WTC11 (cell line): ENCODE measurements at regions not wholly inside any gene's neighbourhood (a gene's known extent, or its start where the extent isn't known, plus 50 kb on each side); places are given as distances from the start of the nearest gene placed in this dataset.

ENCODE experiments used
- ATAC-seq: fragments of 200-7000 bp; cut with Tn5 transposase; 2 replicates; pipeline ENCODE4 v1.10.0; 2021; ENCODE audit warnings: mild to moderate bottlenecking, moderate library complexity
- CTCF ChIA-PET: fragments of 300-600 bp; sonication (Branson Sonifier 250); formaldehyde crosslinking; loops from one replicate; lab custom pipeline; 2021; ENCODE audit warnings: antibody characterized with exemption; lab: Charles Lee
- POLR2A ChIA-PET: fragments of 350-600 bp; sonication (Branson Sonifier 250); formaldehyde crosslinking; loops from one replicate; lab custom pipeline; 2021; ENCODE audit warnings: antibody characterized with exemption; lab: Charles Lee
- DNase-seq: peaks from one replicate; pipeline ENCODE4 v3.0.0; 2021; ENCODE audit warnings: low spot score
- H3K27ac Mint-ChIP-seq: 2 replicates; pipeline ENCODE4 v1.8.0; 2021; ENCODE audit warnings: mixed read lengths
- H3K27me3 Mint-ChIP-seq: 2 replicates; pipeline ENCODE4 v1.8.0; 2021; ENCODE audit warnings: low read depth, mild to moderate bottlenecking, moderate library complexity, mixed read lengths
- H3K36me3 Mint-ChIP-seq: 2 replicates; pipeline ENCODE4 v1.8.0; 2021; ENCODE audit warnings: mixed read lengths
- H3K4me1 Mint-ChIP-seq: 2 replicates; pipeline ENCODE4 v1.8.0; 2022; ENCODE audit warnings: mixed read lengths
- H3K4me3 Mint-ChIP-seq: 2 replicates; pipeline ENCODE4 v1.8.0; 2021; ENCODE audit warnings: mild to moderate bottlenecking, moderate library complexity, mixed read lengths
- H3K9me3 Mint-ChIP-seq: 2 replicates; pipeline ENCODE4 v1.8.0; 2021; ENCODE audit warnings: mixed read lengths
- AFF4 ChIP-seq: sonication (generic); formaldehyde crosslinking; IDR thresholded peaks from 2 replicates; pipeline ENCODE4 v1.8.1; 2023; ENCODE audit warnings: mild to moderate bottlenecking, missing genetic modification reagents, borderline replicate concordance
- CTCF ChIP-seq: fragments of 200-600 bp; IDR thresholded peaks from 2 replicates; pipeline ENCODE4 v1.8.0; 2022; ENCODE audit warnings: antibody characterized with exemption
- E2F5 ChIP-seq: sonication (generic); formaldehyde crosslinking; IDR thresholded peaks from 2 replicates; pipeline ENCODE4 v1.8.1; 2022; ENCODE audit warnings: mild to moderate bottlenecking, moderate library complexity, missing genetic modification reagents
- ERG ChIP-seq: fragments of 250-450 bp; sonication (Bioruptor Pico); IDR thresholded peaks from 2 replicates; pipeline ENCODE4 v1.8.0; 2021; ENCODE audit warnings: mild to moderate bottlenecking
- IRF1 ChIP-seq: sonication (generic); formaldehyde crosslinking; IDR thresholded peaks from 2 replicates; pipeline ENCODE4 v1.8.0; 2023; ENCODE audit warnings: missing genetic modification reagents
- NFYB ChIP-seq: sonication (generic); formaldehyde crosslinking; conservative IDR thresholded peaks from 2 replicates; pipeline ENCODE4 v1.8.0; 2022; ENCODE audit warnings: low read depth, missing genetic modification reagents
- NR3C1 ChIP-seq: sonication (generic); formaldehyde crosslinking; conservative IDR thresholded peaks from 2 replicates; pipeline ENCODE4 v1.8.1; 2023; ENCODE audit warnings: low read depth, mild to moderate bottlenecking, missing genetic modification reagents
- SP1 ChIP-seq: sonication (generic); formaldehyde crosslinking; conservative IDR thresholded peaks from 2 replicates; pipeline ENCODE4 v1.8.1; 2022; ENCODE audit warnings: missing genetic modification reagents
- TEAD4 ChIP-seq: sonication (generic); formaldehyde crosslinking; IDR thresholded peaks from 2 replicates; pipeline ENCODE4 v1.8.0; 2022; ENCODE audit warnings: mild to moderate bottlenecking, missing genetic modification reagents
- TP53 ChIP-seq: sonication (generic); formaldehyde crosslinking; IDR thresholded peaks from 2 replicates; pipeline ENCODE4 v1.8.1; 2023; ENCODE audit warnings: mild to moderate bottlenecking, missing genetic modification reagents
- TF ChIP-seq, protein P1 (sequence below): sonication (generic); formaldehyde crosslinking; IDR thresholded peaks from 2 replicates; pipeline ENCODE4 v1.8.1; 2022; ENCODE audit warnings: missing genetic modification reagents, borderline replicate concordance
- TF ChIP-seq, protein P2 (sequence below): sonication (generic); formaldehyde crosslinking; IDR thresholded peaks from 2 replicates; pipeline ENCODE4 v1.8.0; 2023; ENCODE audit warnings: mild to moderate bottlenecking, missing genetic modification reagents
- TF ChIP-seq, protein P3 (sequence below): sonication (generic); formaldehyde crosslinking; IDR thresholded peaks from 2 replicates; pipeline ENCODE4 v1.8.1; 2023; ENCODE audit warnings: mild to moderate bottlenecking, moderate library complexity, missing genetic modification reagents
- TF ChIP-seq, protein P4 (sequence below): sonication (generic); formaldehyde crosslinking; IDR thresholded peaks from 2 replicates; pipeline ENCODE4 v1.8.1; 2023; ENCODE audit warnings: mild to moderate bottlenecking, missing genetic modification reagents, moderate library complexity

DNA sequence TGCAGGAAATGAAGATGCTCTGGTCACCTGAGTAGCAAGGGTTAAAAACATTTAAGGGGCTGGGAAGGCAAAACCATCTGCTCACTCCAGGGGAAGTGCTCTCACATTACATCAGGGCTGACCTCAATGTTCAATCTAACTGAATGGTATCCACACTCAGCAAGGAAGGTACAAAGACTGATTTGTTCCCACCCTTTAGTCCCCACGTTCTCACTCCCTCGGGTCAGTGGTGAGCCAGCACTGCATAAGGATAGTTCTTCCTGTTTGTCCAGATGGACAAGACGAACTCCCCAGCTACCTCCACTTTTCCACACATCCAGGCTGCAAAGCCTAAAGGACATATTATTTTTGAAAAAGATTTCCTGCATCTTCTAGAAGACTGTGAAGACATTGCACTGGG is 126.6 kb upstream of the SLC14A2 start:
- DNase-seq (no peak), ATAC-seq (no peak; the same call in 1 of the 2 replicates)
- TF ChIP-seq ERG (no peak), NR3C1 (CRISPR knock-in tag) (no peak)
- no peaks in the 10 kb centered on the region for H3K36me3 Mint-ChIP-seq
- peaks cover 5% of the 10 kb centered on the region for H3K9me3 Mint-ChIP-seq
- H3K27me3 Mint-ChIP-seq = peaks cover 4% of the 10 kb centered on the region
- H3K27ac Mint-ChIP-seq = no peak overlapping the region
- no peaks in the 10 kb centered on the region for H3K4me1 Mint-ChIP-seq
- no peak overlapping the region for H3K4me3 Mint-ChIP-seq
- ChIA-PET CTCF (no interaction called here), POLR2A (no interaction called here)

GRCh38 chr18:45493830-45494229 is 121.4 kb upstream of the SLC14A2 start:
- no peak for ATAC-seq

More at GRCh38 chr18:45493830-45494229, 121.4 kb upstream of the SLC14A2 start:
- TF ChIP-seq, protein P1, sequence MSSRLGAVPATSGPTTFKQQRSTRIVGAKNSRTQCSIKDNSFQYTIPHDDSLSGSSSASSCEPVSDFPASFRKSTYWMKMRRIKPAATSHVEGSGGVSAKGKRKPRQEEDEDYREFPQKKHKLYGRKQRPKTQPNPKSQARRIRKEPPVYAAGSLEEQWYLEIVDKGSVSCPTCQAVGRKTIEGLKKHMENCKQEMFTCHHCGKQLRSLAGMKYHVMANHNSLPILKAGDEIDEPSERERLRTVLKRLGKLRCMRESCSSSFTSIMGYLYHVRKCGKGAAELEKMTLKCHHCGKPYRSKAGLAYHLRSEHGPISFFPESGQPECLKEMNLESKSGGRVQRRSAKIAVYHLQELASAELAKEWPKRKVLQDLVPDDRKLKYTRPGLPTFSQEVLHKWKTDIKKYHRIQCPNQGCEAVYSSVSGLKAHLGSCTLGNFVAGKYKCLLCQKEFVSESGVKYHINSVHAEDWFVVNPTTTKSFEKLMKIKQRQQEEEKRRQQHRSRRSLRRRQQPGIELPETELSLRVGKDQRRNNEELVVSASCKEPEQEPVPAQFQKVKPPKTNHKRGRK (CRISPR knock-in tag) = no peak
- TF ChIP-seq CTCF = no peak
- no peak for TF ChIP-seq TEAD4 (CRISPR knock-in tag)
- no peak for TF ChIP-seq NFYB (CRISPR knock-in tag)
- TF ChIP-seq AFF4 = no peak
- TF ChIP-seq, protein P2, sequence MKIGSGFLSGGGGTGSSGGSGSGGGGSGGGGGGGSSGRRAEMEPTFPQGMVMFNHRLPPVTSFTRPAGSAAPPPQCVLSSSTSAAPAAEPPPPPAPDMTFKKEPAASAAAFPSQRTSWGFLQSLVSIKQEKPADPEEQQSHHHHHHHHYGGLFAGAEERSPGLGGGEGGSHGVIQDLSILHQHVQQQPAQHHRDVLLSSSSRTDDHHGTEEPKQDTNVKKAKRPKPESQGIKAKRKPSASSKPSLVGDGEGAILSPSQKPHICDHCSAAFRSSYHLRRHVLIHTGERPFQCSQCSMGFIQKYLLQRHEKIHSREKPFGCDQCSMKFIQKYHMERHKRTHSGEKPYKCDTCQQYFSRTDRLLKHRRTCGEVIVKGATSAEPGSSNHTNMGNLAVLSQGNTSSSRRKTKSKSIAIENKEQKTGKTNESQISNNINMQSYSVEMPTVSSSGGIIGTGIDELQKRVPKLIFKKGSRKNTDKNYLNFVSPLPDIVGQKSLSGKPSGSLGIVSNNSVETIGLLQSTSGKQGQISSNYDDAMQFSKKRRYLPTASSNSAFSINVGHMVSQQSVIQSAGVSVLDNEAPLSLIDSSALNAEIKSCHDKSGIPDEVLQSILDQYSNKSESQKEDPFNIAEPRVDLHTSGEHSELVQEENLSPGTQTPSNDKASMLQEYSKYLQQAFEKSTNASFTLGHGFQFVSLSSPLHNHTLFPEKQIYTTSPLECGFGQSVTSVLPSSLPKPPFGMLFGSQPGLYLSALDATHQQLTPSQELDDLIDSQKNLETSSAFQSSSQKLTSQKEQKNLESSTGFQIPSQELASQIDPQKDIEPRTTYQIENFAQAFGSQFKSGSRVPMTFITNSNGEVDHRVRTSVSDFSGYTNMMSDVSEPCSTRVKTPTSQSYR (CRISPR knock-in tag) = no peak
- TF ChIP-seq E2F5 = no peak
- TF ChIP-seq IRF1 (CRISPR knock-in tag) = no peak
- TF ChIP-seq, protein P3, sequence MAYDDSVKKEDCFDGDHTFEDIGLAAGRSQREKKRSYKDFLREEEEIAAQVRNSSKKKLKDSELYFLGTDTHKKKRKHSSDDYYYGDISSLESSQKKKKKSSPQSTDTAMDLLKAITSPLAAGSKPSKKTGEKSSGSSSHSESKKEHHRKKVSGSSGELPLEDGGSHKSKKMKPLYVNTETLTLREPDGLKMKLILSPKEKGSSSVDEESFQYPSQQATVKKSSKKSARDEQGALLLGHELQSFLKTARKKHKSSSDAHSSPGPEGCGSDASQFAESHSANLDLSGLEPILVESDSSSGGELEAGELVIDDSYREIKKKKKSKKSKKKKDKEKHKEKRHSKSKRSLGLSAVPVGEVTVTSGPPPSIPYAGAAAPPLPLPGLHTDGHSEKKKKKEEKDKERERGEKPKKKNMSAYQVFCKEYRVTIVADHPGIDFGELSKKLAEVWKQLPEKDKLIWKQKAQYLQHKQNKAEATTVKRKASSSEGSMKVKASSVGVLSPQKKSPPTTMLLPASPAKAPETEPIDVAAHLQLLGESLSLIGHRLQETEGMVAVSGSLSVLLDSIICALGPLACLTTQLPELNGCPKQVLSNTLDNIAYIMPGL (CRISPR knock-in tag) = no peak
- TF ChIP-seq, protein P4, sequence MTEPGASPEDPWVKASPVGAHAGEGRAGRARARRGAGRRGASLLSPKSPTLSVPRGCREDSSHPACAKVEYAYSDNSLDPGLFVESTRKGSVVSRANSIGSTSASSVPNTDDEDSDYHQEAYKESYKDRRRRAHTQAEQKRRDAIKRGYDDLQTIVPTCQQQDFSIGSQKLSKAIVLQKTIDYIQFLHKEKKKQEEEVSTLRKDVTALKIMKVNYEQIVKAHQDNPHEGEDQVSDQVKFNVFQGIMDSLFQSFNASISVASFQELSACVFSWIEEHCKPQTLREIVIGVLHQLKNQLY (CRISPR knock-in tag) = no peak
- TF ChIP-seq TP53 (CRISPR knock-in tag) = no peak
- no peak for TF ChIP-seq SP1
- H3K27ac Mint-ChIP-seq = no peak overlapping the region
- H3K4me1 Mint-ChIP-seq = no peaks in the 10 kb centered on the region
- CTCF ChIA-PET = no interaction called here
- no peaks in the 10 kb centered on the region for H3K36me3 Mint-ChIP-seq
- POLR2A ChIA-PET = no interaction called here
- H3K27me3 Mint-ChIP-seq = peaks cover 4% of the 10 kb centered on the region
- H3K9me3 Mint-ChIP-seq = no peaks in the 10 kb centered on the region
- DNase-seq = no peak
- no peak overlapping the region for H3K4me3 Mint-ChIP-seq
